Suppressor macrophage treated with lipopolysaccharide for 1 hour (primary cell): ENCODE measurements at regions not wholly inside any gene's neighbourhood (a gene's known extent, or its start where the extent isn't known, plus 50 kb on each side); places are given as distances from the start of the nearest gene placed in this dataset.
"Not testable (repeated sequence)": the region's sequence is repeated elsewhere in the genome, so short reads cannot be mapped to it uniquely, and the experiment has no call there.

Source experiments
- DNase-seq, 3 donors: peaks; one replicate each; pipeline ENCODE4 v3.0.0-alpha.2; 2020 to 2022

DNA sequence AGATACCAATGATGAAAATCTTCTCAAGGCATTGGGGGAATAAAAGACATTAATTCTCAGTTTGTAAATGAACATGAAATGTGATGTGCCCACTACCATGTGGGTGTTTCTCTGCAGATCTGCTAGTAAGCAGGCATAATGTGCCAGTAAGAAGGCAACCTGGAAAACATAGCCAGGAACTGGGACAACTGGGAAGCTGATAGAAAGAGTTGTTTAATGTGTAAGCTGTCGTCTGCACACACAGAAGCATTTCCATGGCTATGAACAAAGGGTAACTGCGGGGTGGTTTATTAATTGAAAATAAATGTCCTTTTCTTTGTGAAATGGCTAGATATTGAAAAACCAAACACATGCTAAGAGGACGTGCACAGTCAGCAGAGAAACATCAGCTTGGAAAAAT is 52.0 kb downstream of the ZC3H11B start:
- no peak for DNase-seq

- no peak for DNase-seq
Observed at GRCh38 chr1:219559899-219560298, 53.0 kb downstream of the ZC3H11B start.

DNA sequence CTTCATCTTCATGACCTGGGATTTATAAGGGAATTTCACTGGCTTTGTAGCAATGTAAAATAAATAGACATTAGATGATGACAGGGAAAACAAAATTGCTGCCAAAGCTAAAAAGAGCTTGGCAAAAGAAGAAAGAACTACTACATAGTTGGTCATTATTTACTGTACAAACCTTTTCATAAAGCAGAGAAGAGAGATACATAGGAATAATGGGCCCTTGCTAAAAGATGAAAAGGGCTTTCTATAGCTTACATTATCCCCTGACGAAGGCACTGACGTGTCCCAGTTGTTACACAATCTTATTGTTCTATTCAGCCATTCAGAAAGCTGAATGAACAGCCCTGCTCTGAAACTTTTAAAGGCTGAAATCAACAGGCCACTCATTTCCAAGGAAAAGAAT is 57.1 kb downstream of the ZC3H11B start:
- no peak for DNase-seq

- no peak for DNase-seq
Observed at GRCh38 chr1:219555031-219555692, 57.7 kb downstream of the ZC3H11B start.

DNA sequence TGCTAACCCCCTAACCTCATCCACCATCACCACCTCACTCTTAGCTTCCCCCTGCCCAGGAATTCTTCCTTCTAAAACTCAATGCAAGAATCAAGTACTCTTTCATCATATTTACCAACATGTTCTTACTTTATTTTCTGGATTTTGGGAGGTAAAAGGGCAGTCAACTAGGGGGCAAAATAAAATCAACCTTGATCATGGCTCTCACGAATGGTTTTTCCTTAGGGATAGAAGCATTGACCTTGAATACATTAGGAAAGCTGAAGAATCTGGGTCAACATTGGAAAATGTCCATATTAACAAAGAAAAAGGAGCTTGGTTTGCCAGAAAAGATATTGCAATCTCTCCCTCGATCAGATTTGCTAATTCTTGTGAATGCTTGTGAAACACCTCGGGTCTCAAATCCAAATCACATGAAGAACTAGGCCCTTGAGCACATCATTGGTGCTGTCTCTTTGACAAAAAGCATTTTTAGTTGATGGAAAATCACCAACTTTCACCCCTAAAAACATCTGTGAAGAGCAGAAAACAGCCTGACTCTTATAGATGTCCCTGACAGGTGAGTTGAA is 58.9 kb downstream of the ZC3H11B start:
- no peak for DNase-seq

DNA sequence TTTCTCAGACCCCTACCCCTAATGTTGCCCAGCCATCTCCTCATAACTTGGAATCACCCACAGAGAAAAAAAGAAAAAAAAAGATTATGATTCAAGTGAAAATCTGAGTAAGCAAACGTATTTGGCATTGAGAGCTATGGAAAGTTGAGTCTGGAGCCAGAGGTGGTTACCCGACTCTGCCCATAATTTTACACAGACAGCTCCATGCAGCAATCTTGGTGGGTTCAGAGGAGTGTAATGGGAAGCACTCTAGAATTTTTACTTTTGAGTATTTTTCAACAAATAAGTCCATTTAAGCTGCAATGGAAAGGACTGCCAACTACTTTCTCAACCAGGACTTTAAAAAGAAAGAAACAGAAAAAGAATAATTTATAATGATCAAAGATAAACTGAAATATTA is 62.7 kb downstream of the ZC3H11B start:
- DNase-seq: no peak

- DNase-seq: peak in 1 of 3 donors; percentile 2
Observed at GRCh38 chr1:219549215-219549614, 63.7 kb downstream of the ZC3H11B start.

- no peak for DNase-seq
Observed at GRCh38 chr1:219548386-219548785, 64.5 kb downstream of the ZC3H11B start.

DNA sequence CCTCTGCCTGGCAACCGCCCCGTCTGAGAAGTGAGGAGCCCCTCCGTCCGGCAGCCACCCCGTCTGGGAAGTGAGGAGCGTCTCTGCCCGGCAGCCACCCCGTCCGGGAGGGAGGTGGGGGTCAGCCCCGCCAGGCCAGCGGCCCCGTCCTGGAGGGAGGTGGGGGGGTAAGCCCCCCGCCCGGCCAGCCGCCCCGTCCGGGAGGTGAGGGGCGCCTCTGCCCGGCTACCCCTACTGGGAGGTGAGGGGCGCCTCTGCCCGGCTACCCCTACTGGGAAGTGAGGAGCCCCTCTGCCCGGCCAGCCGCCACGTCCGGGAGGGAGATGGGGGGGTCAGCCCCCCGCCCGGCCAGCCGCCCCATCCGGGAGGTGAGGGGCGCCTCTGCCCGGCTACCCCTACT is 67.1 kb downstream of the ZC3H11B start:
- not testable (repeated sequence) for DNase-seq

DNA sequence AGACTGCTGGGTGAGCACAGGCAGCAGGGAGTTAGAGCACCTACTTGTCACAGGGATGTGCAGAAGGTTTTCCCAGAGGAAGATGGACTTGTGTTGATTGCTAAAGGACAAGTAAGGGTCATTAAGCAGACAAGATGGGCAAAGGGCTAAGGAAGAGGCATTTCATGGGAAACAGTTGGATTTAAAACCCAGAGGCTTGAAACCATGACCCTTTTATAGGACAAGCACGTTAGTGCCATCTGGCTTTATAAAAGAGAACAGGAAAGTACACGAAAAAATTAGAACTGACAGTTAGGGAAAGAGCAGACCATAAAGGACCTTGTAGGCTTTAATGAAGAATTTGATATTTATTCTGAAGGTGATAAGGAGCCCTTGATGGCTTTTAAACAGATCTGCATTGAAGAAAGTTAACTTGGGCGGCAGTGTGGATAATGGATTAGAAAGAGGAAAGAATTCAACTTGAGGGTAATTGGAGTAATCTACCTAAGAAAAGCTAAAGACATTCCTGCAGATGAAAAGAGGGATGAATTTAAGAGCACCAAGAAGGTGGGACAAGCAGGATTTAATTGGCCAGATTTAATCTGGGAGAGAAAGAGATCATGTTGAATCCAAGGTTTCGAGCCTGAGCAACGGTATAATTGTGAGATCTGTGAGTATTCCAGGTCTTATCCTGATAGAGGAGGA is 68.6 kb downstream of the ZC3H11B start:
- no peak for DNase-seq

DNA sequence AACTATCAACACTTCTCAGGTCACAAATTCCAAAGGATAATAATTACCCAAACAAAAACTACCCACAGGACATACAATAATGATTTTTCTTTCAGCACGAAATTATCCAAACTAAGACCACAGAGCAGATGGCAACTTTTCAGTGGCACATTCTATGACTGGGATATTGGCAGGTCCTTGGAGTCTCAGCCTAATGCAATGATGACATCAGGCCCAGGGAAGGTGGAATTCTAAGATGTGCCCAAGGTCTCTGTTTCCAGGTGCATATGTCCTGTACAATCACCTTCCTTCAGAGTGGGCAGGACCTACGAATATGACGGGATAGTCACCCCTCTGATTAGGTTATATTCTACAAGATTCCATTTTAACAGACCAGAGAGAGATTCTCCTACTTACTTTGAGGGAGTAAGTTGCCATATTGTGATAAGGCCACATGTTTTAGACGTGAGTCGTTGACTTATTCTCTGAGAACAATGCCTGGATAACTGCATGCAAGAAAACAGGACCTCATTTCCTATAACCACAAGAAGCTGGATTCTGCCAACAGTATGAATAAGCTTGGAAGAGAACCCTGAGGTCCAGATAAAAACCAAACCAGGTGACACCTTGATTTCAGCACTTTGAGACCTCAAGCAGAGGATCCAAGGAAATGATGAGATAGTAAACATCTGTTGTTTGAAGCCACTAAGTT is 69.9 kb downstream of the ZC3H11B start:
- DNase-seq: no peak

GRCh38 chr1:219541946-219542345 is 71.0 kb downstream of the ZC3H11B start:
- DNase-seq: no peak

DNA sequence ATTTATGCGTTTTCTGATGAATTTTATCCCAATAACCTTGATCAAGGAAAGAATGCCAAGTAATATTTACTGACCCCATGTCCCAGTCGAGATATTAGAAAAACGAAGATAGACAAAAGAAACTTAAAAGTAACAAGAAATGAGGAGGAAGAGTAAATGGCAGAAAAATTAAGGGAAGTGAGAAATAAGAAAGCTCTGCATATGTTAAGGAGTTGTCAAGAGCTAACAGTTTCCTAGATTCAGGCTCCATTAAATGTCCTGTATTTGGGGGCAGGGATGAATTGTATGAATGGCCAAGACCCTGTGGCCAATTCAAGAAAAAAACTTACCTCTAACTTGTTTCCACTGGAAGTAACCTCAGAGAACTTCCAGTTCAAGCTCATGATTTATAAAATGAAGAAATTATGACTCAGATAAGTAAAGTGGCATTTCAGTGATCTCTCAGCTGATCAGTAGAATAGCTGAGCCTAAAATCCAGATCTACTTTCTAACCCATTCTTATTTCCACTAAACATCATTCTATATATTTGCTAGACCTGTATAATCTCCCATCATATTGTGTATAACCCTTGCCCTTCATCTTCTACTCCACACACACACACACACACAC is 73.2 kb downstream of the ZC3H11B start:
- DNase-seq: peak in 1 of 3 donors; percentile 22

- no peak for DNase-seq
Observed at GRCh38 chr1:219538886-219539285, 74.0 kb downstream of the ZC3H11B start.

GRCh38 chr1:219537223-219537631 is 75.7 kb downstream of the ZC3H11B start:
- DNase-seq: no peak

- no peak for DNase-seq
Observed at GRCh38 chr1:219536038-219536437, 76.9 kb downstream of the ZC3H11B start.

DNA sequence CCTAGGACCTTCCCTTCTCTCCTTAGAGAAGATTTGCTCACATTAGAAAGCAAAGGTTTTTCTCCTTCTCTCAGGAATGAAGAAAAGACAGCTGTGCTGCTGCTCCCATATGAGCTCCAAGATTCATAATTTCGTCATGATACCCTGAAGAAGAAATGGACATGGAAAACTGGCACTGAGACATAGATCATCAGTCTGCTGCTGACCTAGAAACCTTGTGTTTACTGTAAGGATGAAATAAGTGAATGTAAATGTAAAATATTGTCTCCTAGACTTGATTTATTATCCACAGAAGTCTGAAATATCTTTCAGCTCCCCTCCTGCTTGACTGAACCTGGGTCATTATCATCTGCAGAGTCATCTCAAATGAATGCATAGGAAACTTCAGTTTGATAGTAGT is 77.9 kb downstream of the ZC3H11B start:
- DNase-seq: no peak

GRCh38 chr1:219533280-219533679 is 79.6 kb downstream of the ZC3H11B start:
- no peak for DNase-seq

DNA sequence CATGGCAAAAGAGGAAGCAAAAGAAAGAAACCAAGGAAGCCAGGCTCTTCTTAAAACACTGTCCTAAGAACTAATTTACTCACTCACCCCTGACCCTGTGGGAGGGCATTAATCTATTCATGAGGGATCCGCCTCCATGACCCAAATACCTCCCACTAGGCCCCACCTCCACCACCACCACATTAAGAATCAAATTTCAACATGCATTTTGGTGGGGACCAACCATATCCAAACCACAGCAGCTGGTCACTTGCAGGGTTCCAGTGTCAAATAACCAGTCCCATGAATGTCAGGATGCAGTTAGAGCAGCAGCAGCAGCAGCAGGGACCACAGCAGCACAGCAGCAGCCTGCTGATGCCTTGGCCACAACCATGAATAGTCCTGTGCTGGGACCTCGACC is 83.8 kb downstream of the ZC3H11B start:
- DNase-seq: peak in 2 of 3 donors; percentile 19 to 26

DNA sequence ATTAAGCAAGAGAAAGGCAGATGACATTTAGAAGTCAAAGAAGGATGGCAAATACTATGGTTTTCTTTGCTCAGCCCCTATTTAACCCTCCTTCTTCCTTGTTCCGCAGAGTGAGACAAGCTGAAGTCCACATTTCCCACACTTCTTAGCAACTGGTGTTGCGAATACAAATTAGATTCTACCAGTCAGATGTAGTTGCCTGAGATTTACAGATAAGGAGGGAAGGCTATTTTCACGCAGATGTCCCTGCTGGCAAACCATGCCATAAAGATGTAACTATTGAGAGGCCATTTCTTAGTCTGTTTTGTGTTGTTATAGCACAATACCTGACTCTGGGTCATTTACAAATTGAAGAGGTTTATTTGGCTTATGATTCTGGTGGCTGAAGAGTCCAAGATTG is 84.3 kb downstream of the ZC3H11B start:
- DNase-seq: no peak

GRCh38 chr1:219527994-219528393 is 84.9 kb downstream of the ZC3H11B start:
- no peak for DNase-seq

- no peak for DNase-seq
Observed at GRCh38 chr1:219526074-219526473, 86.8 kb downstream of the ZC3H11B start.

GRCh38 chr1:219523411-219523810 is 89.5 kb downstream of the ZC3H11B start:
- DNase-seq: no peak
